ENCODE measurements at regions not wholly inside any gene's neighbourhood (a gene's known extent, or its start where the extent isn't known, plus 50 kb on each side); places are given as distances from the start of the nearest gene placed in this dataset.

DNA sequence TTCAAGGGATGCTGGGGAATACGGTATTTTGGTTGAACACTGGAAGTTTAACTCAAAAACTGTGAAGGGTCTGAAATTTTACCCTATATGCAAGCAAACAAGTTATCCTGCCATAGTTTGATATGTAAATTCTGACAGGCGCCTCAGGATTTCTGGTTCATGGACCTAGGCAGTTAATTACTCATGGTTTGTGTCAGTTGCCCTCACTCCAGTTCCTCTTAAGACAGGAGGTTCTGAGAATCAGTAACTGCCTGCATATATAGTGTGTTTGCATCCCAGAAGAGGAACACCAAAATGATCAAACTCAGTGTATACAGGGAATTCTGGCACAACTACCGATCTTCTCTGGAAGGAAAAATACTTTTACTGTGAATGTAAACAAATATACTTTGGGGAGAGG, 360.4 kb upstream of the NWD2 start:
- no peak for TF ChIP-seq CTCF (IDR thresholded peaks at IDR 0.05; ENCODE audit: poor library complexity)
- TF ChIP-seq EZH2phosphoT487 (IDR thresholded peaks at IDR 0.05; ENCODE audit: low read depth, severe bottlenecking, unreplicated experiment), result no peak
- TF ChIP-seq EZH2 (IDR thresholded peaks at IDR 0.05; ENCODE audit: borderline replicate concordance), result no peak
- no peaks in the 10 kb centered on the region for H3K79me2 ChIP-seq
- no peak for DNase-seq (ENCODE audit: low spot score)
- no peaks in the 10 kb centered on the region for H4K20me1 ChIP-seq (ENCODE audit: insufficient read depth, poor library complexity, severe bottlenecking)
- no peaks in the 10 kb centered on the region for H3K9me2 ChIP-seq (replicated peaks; ENCODE audit: insufficient read depth)
- H3K9me3 ChIP-seq (ENCODE audit: low read depth), result no peaks in the 10 kb centered on the region
- H2AFZ ChIP-seq, result no peak overlapping the region
- H3K4me1 ChIP-seq (ENCODE audit: insufficient read depth), result no peaks in the 10 kb centered on the region
- no peak overlapping the region for H3K4me2 ChIP-seq
- no peak overlapping the region for H3K27ac ChIP-seq
- no peaks in the 10 kb centered on the region for H3K27me3 ChIP-seq
- H3K4me3 ChIP-seq, result no peak overlapping the region
- H3K36me3 ChIP-seq (replicated peaks; ENCODE audit: insufficient read depth, low read depth), result no peaks in the 10 kb centered on the region
- 83% methylated on average over 3 of the region's 3 CpGs for WGBS (ENCODE audit: low lambda C conversion rate, missing lambda C conversion rate)

DNA sequence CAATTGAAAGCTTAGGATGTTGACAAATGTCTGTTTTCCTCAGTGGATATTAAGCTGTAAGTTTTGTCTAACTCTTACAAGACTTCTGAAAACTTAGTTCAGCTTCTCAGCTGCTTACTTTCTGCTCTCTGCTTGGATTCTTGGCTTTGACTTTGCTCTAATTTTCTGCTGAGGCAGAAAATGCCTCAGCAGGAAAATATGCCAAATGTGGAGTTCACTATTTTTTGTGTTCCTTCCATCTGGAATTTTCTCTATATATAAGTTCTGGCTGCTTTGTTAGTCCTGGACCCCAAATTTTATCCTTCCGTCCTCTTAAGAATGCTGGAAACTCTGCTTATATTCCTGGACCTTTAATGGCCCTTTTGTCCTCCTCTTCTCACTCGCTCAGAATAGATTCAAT, 352.6 kb upstream of the NWD2 start:
- no peak for DNase-seq (ENCODE audit: low spot score)
- no peaks in the 10 kb centered on the region for H3K27me3 ChIP-seq
- no peaks in the 10 kb centered on the region for H3K36me3 ChIP-seq (replicated peaks; ENCODE audit: insufficient read depth, low read depth)
- H3K79me2 ChIP-seq, result no peaks in the 10 kb centered on the region
- no peak overlapping the region for H3K4me2 ChIP-seq
- H3K4me1 ChIP-seq (ENCODE audit: insufficient read depth), result no peaks in the 10 kb centered on the region
- no peak overlapping the region for H3K4me3 ChIP-seq
- no peaks in the 10 kb centered on the region for H4K20me1 ChIP-seq (ENCODE audit: insufficient read depth, poor library complexity, severe bottlenecking)
- no peaks in the 10 kb centered on the region for H3K9me2 ChIP-seq (replicated peaks; ENCODE audit: insufficient read depth)
- H2AFZ ChIP-seq, result no peak overlapping the region
- H3K27ac ChIP-seq, result no peak overlapping the region
- WGBS (ENCODE audit: low lambda C conversion rate, missing lambda C conversion rate), result 90% methylated on average over 2 of the region's 2 CpGs
- H3K9me3 ChIP-seq (ENCODE audit: low read depth), result no peaks in the 10 kb centered on the region
- no peak for TF ChIP-seq CTCF (IDR thresholded peaks at IDR 0.05; ENCODE audit: poor library complexity)
- TF ChIP-seq EZH2 (IDR thresholded peaks at IDR 0.05; ENCODE audit: borderline replicate concordance), result no peak
- no peak for TF ChIP-seq EZH2phosphoT487 (IDR thresholded peaks at IDR 0.05; ENCODE audit: low read depth, severe bottlenecking, unreplicated experiment)

GRCh38 chr4:36900446-36900987, 344.0 kb upstream of the NWD2 start:
- Histone ChIP-seq H3K27ac (no peak overlapping the region), H3K4me1 (ENCODE audit: insufficient read depth) (no peaks in the 10 kb centered on the region), H3K9me3 (ENCODE audit: low read depth) (no peaks in the 10 kb centered on the region), H4K20me1 (ENCODE audit: insufficient read depth, poor library complexity, severe bottlenecking) (no peaks in the 10 kb centered on the region), H3K79me2 (no peaks in the 10 kb centered on the region), H3K4me3 (no peak overlapping the region), H2AFZ (no peak overlapping the region), H3K9me2 (replicated peaks; ENCODE audit: insufficient read depth) (no peaks in the 10 kb centered on the region), H3K27me3 (no peaks in the 10 kb centered on the region), H3K4me2 (no peak overlapping the region), H3K36me3 (replicated peaks; ENCODE audit: insufficient read depth, low read depth) (no peaks in the 10 kb centered on the region)
- DNase-seq (ENCODE audit: low spot score), result no peak
- TF ChIP-seq CTCF (IDR thresholded peaks at IDR 0.05; ENCODE audit: poor library complexity) (no peak), EZH2phosphoT487 (IDR thresholded peaks at IDR 0.05; ENCODE audit: low read depth, severe bottlenecking, unreplicated experiment) (no peak), EZH2 (IDR thresholded peaks at IDR 0.05; ENCODE audit: borderline replicate concordance) (no peak)
- WGBS (ENCODE audit: low lambda C conversion rate, missing lambda C conversion rate), result 90% methylated on average over 4 of the region's 4 CpGs

- TF ChIP-seq EZH2 (IDR thresholded peaks at IDR 0.05; ENCODE audit: borderline replicate concordance) (no peak), CTCF (IDR thresholded peaks at IDR 0.05; ENCODE audit: poor library complexity) (no peak), EZH2phosphoT487 (IDR thresholded peaks at IDR 0.05; ENCODE audit: low read depth, severe bottlenecking, unreplicated experiment) (no peak)
These were observed 339.7 kb upstream of the NWD2 start for GRCh38 chr4:36904823-36905222.

More at GRCh38 chr4:36904823-36905222, 339.7 kb upstream of the NWD2 start:
- Histone ChIP-seq H3K79me2 (no peaks in the 10 kb centered on the region), H3K4me1 (ENCODE audit: insufficient read depth) (no peaks in the 10 kb centered on the region), H2AFZ (no peak overlapping the region), H3K4me3 (no peak overlapping the region), H3K4me2 (no peak overlapping the region), H3K9me2 (replicated peaks; ENCODE audit: insufficient read depth) (no peaks in the 10 kb centered on the region), H3K27me3 (no peaks in the 10 kb centered on the region), H3K9me3 (ENCODE audit: low read depth) (no peaks in the 10 kb centered on the region), H3K36me3 (replicated peaks; ENCODE audit: insufficient read depth, low read depth) (no peaks in the 10 kb centered on the region), H3K27ac (no peak overlapping the region), H4K20me1 (ENCODE audit: insufficient read depth, poor library complexity, severe bottlenecking) (no peaks in the 10 kb centered on the region)
- WGBS (ENCODE audit: low lambda C conversion rate, missing lambda C conversion rate), result 96% methylated on average over 3 of the region's 3 CpGs
- no peak for DNase-seq (ENCODE audit: low spot score)

All from hepatocyte (in vitro differentiated cells).